ENCODE measurements at regions not wholly inside any gene's neighbourhood (a gene's known extent, or its start where the extent isn't known, plus 50 kb on each side); places are given as distances from the start of the nearest gene placed in this dataset.
A peak's percentile ranks its signal among the peaks of the same experiment; 100 is the strongest.

- H3K27ac Mint-ChIP-seq = no peak overlapping the region
- no peaks in the 10 kb centered on the region for H3K27me3 Mint-ChIP-seq
- ATAC-seq = no peak
- CTCF ChIA-PET = no interaction called here
- no peaks in the 10 kb centered on the region for H3K4me1 Mint-ChIP-seq
- DNase-seq = no peak
- no peaks in the 10 kb centered on the region for H3K36me3 Mint-ChIP-seq
- no peaks in the 10 kb centered on the region for H3K9me3 Mint-ChIP-seq (ENCODE audit: low read depth)
- no peak overlapping the region for H3K4me3 Mint-ChIP-seq
These were observed 51.1 kb upstream of the NCOA1 start for GRCh38 chr2:24439971-24440340.

- no peak overlapping the region for H3K27ac Mint-ChIP-seq
- CTCF ChIA-PET = no interaction called here
These were observed 51.6 kb upstream of the NCOA1 start for GRCh38 chr2:24439280-24439970.

GRCh38 chr2:24438106-24438505 lies 52.9 kb upstream of the NCOA1 start:
- DNase-seq (no peak), ATAC-seq (no peak)
- H3K9me3 Mint-ChIP-seq (ENCODE audit: low read depth) = no peaks in the 10 kb centered on the region
- no peak overlapping the region for H3K4me3 Mint-ChIP-seq
- H3K27ac Mint-ChIP-seq = no peak overlapping the region
- H3K27me3 Mint-ChIP-seq = no peaks in the 10 kb centered on the region
- H3K4me1 Mint-ChIP-seq = no peaks in the 10 kb centered on the region
- CTCF ChIA-PET = no interaction called here
- no peaks in the 10 kb centered on the region for H3K36me3 Mint-ChIP-seq

More at GRCh38 chr2:24439280-24439970, 51.6 kb upstream of the NCOA1 start:
- DNase-seq (no peak), ATAC-seq (no peak)
- no peaks in the 10 kb centered on the region for H3K4me1 Mint-ChIP-seq
- H3K36me3 Mint-ChIP-seq = no peaks in the 10 kb centered on the region
- no peaks in the 10 kb centered on the region for H3K9me3 Mint-ChIP-seq (ENCODE audit: low read depth)
- H3K27me3 Mint-ChIP-seq = no peaks in the 10 kb centered on the region
- H3K4me3 Mint-ChIP-seq = no peak overlapping the region

GRCh38 chr2:24435391-24436316 lies 55.4 kb upstream of the NCOA1 start:
- no peaks in the 10 kb centered on the region for H3K27me3 Mint-ChIP-seq
- no peaks in the 10 kb centered on the region for H3K4me1 Mint-ChIP-seq
- no peak for ATAC-seq
- no peak overlapping the region for H3K4me3 Mint-ChIP-seq
- CTCF ChIA-PET = interaction anchor here (0.6 kb wide), 1 partner anchor 43 kb away, joined by 3 read pairs; no protein-coding TSS in a partner anchor
- DNase-seq = no peak
- H3K27ac Mint-ChIP-seq = no peak overlapping the region
- H3K36me3 Mint-ChIP-seq = no peaks in the 10 kb centered on the region
- H3K9me3 Mint-ChIP-seq (ENCODE audit: low read depth) = no peaks in the 10 kb centered on the region

- no peaks in the 10 kb centered on the region for H3K4me1 Mint-ChIP-seq
- no peak overlapping the region for H3K4me3 Mint-ChIP-seq
- H3K27me3 Mint-ChIP-seq = no peaks in the 10 kb centered on the region
- no peak for ATAC-seq
- H3K27ac Mint-ChIP-seq = no peak overlapping the region
- H3K9me3 Mint-ChIP-seq (ENCODE audit: low read depth) = no peaks in the 10 kb centered on the region
- DNase-seq = no peak
- no peaks in the 10 kb centered on the region for H3K36me3 Mint-ChIP-seq
- CTCF ChIA-PET = interaction anchor here (1.6 kb wide), 1 partner anchor 13 kb away, joined by 7 read pairs; no protein-coding TSS in a partner anchor
These were observed 56.5 kb upstream of the NCOA1 start for GRCh38 chr2:24434541-24434940.

GRCh38 chr2:24432735-24433134 lies 58.3 kb upstream of the NCOA1 start:
- H3K27ac Mint-ChIP-seq = no peak overlapping the region

GRCh38 chr2:24432121-24432520 lies 58.9 kb upstream of the NCOA1 start:
- DNase-seq = no peak
- H3K27me3 Mint-ChIP-seq = no peaks in the 10 kb centered on the region
- ATAC-seq = no peak
- H3K4me1 Mint-ChIP-seq = no peaks in the 10 kb centered on the region
- H3K4me3 Mint-ChIP-seq = no peak overlapping the region
- no peak overlapping the region for H3K27ac Mint-ChIP-seq
- no peaks in the 10 kb centered on the region for H3K36me3 Mint-ChIP-seq
- CTCF ChIA-PET = no interaction called here
- H3K9me3 Mint-ChIP-seq (ENCODE audit: low read depth) = no peaks in the 10 kb centered on the region

More at GRCh38 chr2:24432735-24433134, 58.3 kb upstream of the NCOA1 start:
- Mint-ChIP-seq H3K9me3 (ENCODE audit: low read depth) (no peaks in the 10 kb centered on the region), H3K27me3 (no peaks in the 10 kb centered on the region), H3K4me3 (no peak overlapping the region), H3K4me1 (no peaks in the 10 kb centered on the region), H3K36me3 (no peaks in the 10 kb centered on the region)
- CTCF ChIA-PET = interaction anchor here (1.2 to 1.6 kb wide), 4 partner anchors 9 to 395 kb away, joined by 3 to 7 read pairs (median 4); no protein-coding TSS in a partner anchor
- ATAC-seq = no peak
- no peak for DNase-seq

- H3K36me3 Mint-ChIP-seq = no peaks in the 10 kb centered on the region
- H3K4me1 Mint-ChIP-seq = no peaks in the 10 kb centered on the region
- ATAC-seq (no peak), DNase-seq (no peak)
- H3K9me3 Mint-ChIP-seq (ENCODE audit: low read depth) = no peaks in the 10 kb centered on the region
- H3K27me3 Mint-ChIP-seq = peaks cover 3% of the 10 kb centered on the region
- CTCF ChIA-PET = no interaction called here
- no peak overlapping the region for H3K27ac Mint-ChIP-seq
- no peak overlapping the region for H3K4me3 Mint-ChIP-seq
These were observed 61.6 kb upstream of the NCOA1 start for GRCh38 chr2:24429197-24430074.

- Mint-ChIP-seq H3K4me1 (peaks cover 2% of the 10 kb centered on the region), H3K27ac (no peak overlapping the region), H3K36me3 (no peaks in the 10 kb centered on the region), H3K4me3 (no peak overlapping the region), H3K27me3 (peaks cover 3% of the 10 kb centered on the region), H3K9me3 (ENCODE audit: low read depth) (no peaks in the 10 kb centered on the region)
- DNase-seq = no peak
- CTCF ChIA-PET = interaction anchor here (1.0 to 5.0 kb wide), 2 partner anchors 403 kb away, joined by 3 to 32 read pairs; no protein-coding TSS in a partner anchor
- no peak for ATAC-seq
These were observed 64.1 kb upstream of the ITSN2 start for GRCh38 chr2:24424387-24424786.

- no peaks in the 10 kb centered on the region for H3K36me3 Mint-ChIP-seq
- no peak overlapping the region for H3K27ac Mint-ChIP-seq
- no peak overlapping the region for H3K4me3 Mint-ChIP-seq
- no peaks in the 10 kb centered on the region for H3K9me3 Mint-ChIP-seq (ENCODE audit: low read depth)
- peaks cover 2% of the 10 kb centered on the region for H3K4me1 Mint-ChIP-seq
- CTCF ChIA-PET = interaction anchor here (0.8 to 5.0 kb wide), 5 partner anchors 10 to 404 kb away, joined by 3 to 32 read pairs (median 6); partner anchors contain the start of genes CENPO and PTRHD1
- peaks cover 3% of the 10 kb centered on the region for H3K27me3 Mint-ChIP-seq
- DNase-seq (no peak), ATAC-seq (no peak)
These were observed 62.8 kb upstream of the ITSN2 start for GRCh38 chr2:24423095-24423494.

GRCh38 chr2:24421668-24422067 lies 61.3 kb upstream of the ITSN2 start:
- no peaks in the 10 kb centered on the region for H3K36me3 Mint-ChIP-seq
- H3K9me3 Mint-ChIP-seq (ENCODE audit: low read depth) = no peaks in the 10 kb centered on the region
- H3K27me3 Mint-ChIP-seq = peaks cover 3% of the 10 kb centered on the region
- peak; percentile 42 for ATAC-seq
- no peak overlapping the region for H3K27ac Mint-ChIP-seq
- CTCF ChIA-PET = interaction anchor here (0.6 to 5.0 kb wide), 8 partner anchors 9 to 408 kb away, joined by 3 to 32 read pairs (median 6); no protein-coding TSS in a partner anchor
- peaks cover 2% of the 10 kb centered on the region for H3K4me1 Mint-ChIP-seq
- no peak overlapping the region for H3K4me3 Mint-ChIP-seq
- peak; percentile 68 for DNase-seq

- Mint-ChIP-seq H3K36me3 (no peaks in the 10 kb centered on the region), H3K4me3 (no peak overlapping the region), H3K27me3 (peaks cover 3% of the 10 kb centered on the region), H3K27ac (no peak overlapping the region), H3K9me3 (ENCODE audit: low read depth) (no peaks in the 10 kb centered on the region), H3K4me1 (peaks cover 2% of the 10 kb centered on the region)
- ATAC-seq (no peak), DNase-seq (no peak)
- CTCF ChIA-PET = interaction anchor here (0.7 to 5.0 kb wide), 3 partner anchors 11 to 407 kb away, joined by 3 to 32 read pairs (median 5); no protein-coding TSS in a partner anchor
These were observed 60.0 kb upstream of the ITSN2 start for GRCh38 chr2:24420373-24420772.
